WERI-Rb-1 (cell line): ENCODE measurements at regions not wholly inside any gene's neighbourhood (a gene's known extent, or its start where the extent isn't known, plus 50 kb on each side); places are given as distances from the start of the nearest gene placed in this dataset.
"Not testable (repeated sequence)": the region's sequence is repeated elsewhere in the genome, so short reads cannot be mapped to it uniquely, and the experiment has no call there.

Experiments used
- DNase-seq: peaks from one replicate; pipeline ENCODE4 v3.0.0-alpha.2; 2020
- H3K27ac ChIP-seq: fragments of 250-450 bp; sonication (Bioruptor Pico); 2 replicates; pipeline ENCODE4 v1.5.1; 2020; ENCODE audit warnings: mild to moderate bottlenecking, moderate library complexity
- H3K27me3 ChIP-seq: fragments of 250-450 bp; sonication (Bioruptor Pico); 2 replicates; pipeline ENCODE4 v1.5.1; 2021; ENCODE audit warnings: mild to moderate bottlenecking, low read depth, moderate library complexity; ENCODE audit not compliant: insufficient read depth, severe bottlenecking
- H3K36me3 ChIP-seq: fragments of 250-450 bp; sonication (Bioruptor Pico); 2 replicates; pipeline ENCODE4 v1.5.1; 2020; ENCODE audit warnings: mild to moderate bottlenecking, moderate library complexity
- H3K4me3 ChIP-seq: 2 replicates; pipeline ENCODE4 v1.5.1; 2011; ENCODE audit warnings: low read depth, mild to moderate bottlenecking, control low read depth, low read length
- H3K9me3 ChIP-seq: fragments of 250-450 bp; sonication (Bioruptor Pico); 2 replicates; pipeline ENCODE4 v1.5.1; 2021; ENCODE audit warnings: mild to moderate bottlenecking, moderate library complexity; ENCODE audit not compliant: severe bottlenecking
- CTCF ChIP-seq: IDR thresholded peaks from 2 replicates; pipeline ENCODE4 v1.5.1; 2011; ENCODE audit warnings: low read depth, mild to moderate bottlenecking, control low read depth, inconsistent platforms, low read length

GRCh38 chr17:21772321-21772720, 80.0 kb downstream of the KCNJ18 start:
- Histone ChIP-seq H3K9me3 (no peaks in the 10 kb centered on the region), H3K27me3 (peaks cover 18% of the 10 kb centered on the region), H3K36me3 (no peaks in the 10 kb centered on the region), H3K4me3 (no peak overlapping the region), H3K27ac (no peak overlapping the region)
- no peak for DNase-seq
- TF ChIP-seq CTCF, result no peak

GRCh38 chr17:21772991-21773713, 80.8 kb downstream of the KCNJ18 start:
- not testable (repeated sequence) for H3K4me3 ChIP-seq, H3K36me3 ChIP-seq, H3K27ac ChIP-seq, DNase-seq, H3K9me3 ChIP-seq
- peaks cover 17% of the 10 kb centered on the region for H3K27me3 ChIP-seq

DNA sequence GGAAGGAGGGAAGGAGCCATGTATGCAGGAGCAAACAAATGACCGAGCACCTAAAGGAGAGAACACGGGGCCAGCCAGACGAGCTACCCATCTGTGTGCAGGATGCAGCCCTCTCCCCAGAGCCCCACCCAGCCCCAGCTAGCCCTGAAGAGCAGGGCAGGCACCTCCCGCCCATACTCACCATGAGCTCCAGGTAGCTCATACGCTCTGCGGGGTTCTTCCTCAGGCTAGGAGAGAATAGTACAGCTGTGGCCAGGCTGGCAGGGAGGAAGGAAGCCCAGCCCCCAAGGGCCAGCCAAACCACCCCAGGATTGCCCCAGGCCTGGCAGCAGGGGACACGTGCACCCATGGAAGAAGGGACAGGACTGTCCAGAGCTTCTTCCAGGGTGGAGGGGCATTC, 81.9 kb downstream of the KCNJ18 start:
- DNase-seq, result no peak
- TF ChIP-seq CTCF, result no peak
- Histone ChIP-seq H3K9me3 (no peaks in the 10 kb centered on the region), H3K4me3 (no peak overlapping the region), H3K27ac (no peak overlapping the region), H3K36me3 (no peaks in the 10 kb centered on the region), H3K27me3 (peaks cover 13% of the 10 kb centered on the region)

- peaks cover 13% of the 10 kb centered on the region for H3K27me3 ChIP-seq
- H3K27ac ChIP-seq, H3K9me3 ChIP-seq, H3K4me3 ChIP-seq, DNase-seq, H3K36me3 ChIP-seq: not testable (repeated sequence)
Observed at GRCh38 chr17:21775566-21775965, 83.2 kb downstream of the KCNJ18 start.

- DNase-seq, H3K36me3 ChIP-seq, H3K4me3 ChIP-seq, H3K27ac ChIP-seq, H3K9me3 ChIP-seq: not testable (repeated sequence)
- peaks cover 13% of the 10 kb centered on the region for H3K27me3 ChIP-seq
Observed at GRCh38 chr17:21776921-21777320, 84.6 kb downstream of the KCNJ18 start.

- H3K27ac ChIP-seq, DNase-seq: not testable (repeated sequence)
Observed at GRCh38 chr17:21778866-21779265, 86.5 kb downstream of the KCNJ18 start.

GRCh38 chr17:21780293-21780888, 88.1 kb downstream of the KCNJ18 start:
- H3K4me3 ChIP-seq, H3K9me3 ChIP-seq, H3K36me3 ChIP-seq, DNase-seq, H3K27me3 ChIP-seq, H3K27ac ChIP-seq: not testable (repeated sequence)

More at GRCh38 chr17:21778866-21779265, 86.5 kb downstream of the KCNJ18 start:
- not testable (repeated sequence) for H3K36me3 ChIP-seq, H3K9me3 ChIP-seq, H3K4me3 ChIP-seq
- peaks cover 10% of the 10 kb centered on the region for H3K27me3 ChIP-seq

GRCh38 chr17:21780919-21781665, 88.8 kb downstream of the KCNJ18 start:
- H3K27me3 ChIP-seq, H3K4me3 ChIP-seq, H3K9me3 ChIP-seq, H3K36me3 ChIP-seq, DNase-seq, H3K27ac ChIP-seq: not testable (repeated sequence)

GRCh38 chr17:21781666-21782024, 89.3 kb downstream of the KCNJ18 start:
- H3K27me3 ChIP-seq, H3K4me3 ChIP-seq, H3K27ac ChIP-seq, DNase-seq, H3K9me3 ChIP-seq, H3K36me3 ChIP-seq: not testable (repeated sequence)

- not testable (repeated sequence) for DNase-seq, H3K36me3 ChIP-seq
Observed at GRCh38 chr17:21782107-21782506, 89.8 kb downstream of the KCNJ18 start.

GRCh38 chr17:21782604-21783003, 90.3 kb downstream of the KCNJ18 start:
- H3K27me3 ChIP-seq, H3K9me3 ChIP-seq, H3K36me3 ChIP-seq, H3K4me3 ChIP-seq, H3K27ac ChIP-seq, DNase-seq: not testable (repeated sequence)

More at GRCh38 chr17:21782107-21782506, 89.8 kb downstream of the KCNJ18 start:
- H3K27me3 ChIP-seq, H3K4me3 ChIP-seq, H3K27ac ChIP-seq, H3K9me3 ChIP-seq: not testable (repeated sequence)

GRCh38 chr17:21783017-21783416, 90.7 kb downstream of the KCNJ18 start:
- not testable (repeated sequence) for H3K27ac ChIP-seq, H3K9me3 ChIP-seq, H3K27me3 ChIP-seq, DNase-seq, H3K4me3 ChIP-seq, H3K36me3 ChIP-seq
